ENCODE measurements at regions not wholly inside any gene's neighbourhood (a gene's known extent, or its start where the extent isn't known, plus 50 kb on each side); places are given as distances from the start of the nearest gene placed in this dataset.
"Not testable (repeated sequence)": the region's sequence is repeated elsewhere in the genome, so short reads cannot be mapped to it uniquely, and the experiment has no call there.

DNA sequence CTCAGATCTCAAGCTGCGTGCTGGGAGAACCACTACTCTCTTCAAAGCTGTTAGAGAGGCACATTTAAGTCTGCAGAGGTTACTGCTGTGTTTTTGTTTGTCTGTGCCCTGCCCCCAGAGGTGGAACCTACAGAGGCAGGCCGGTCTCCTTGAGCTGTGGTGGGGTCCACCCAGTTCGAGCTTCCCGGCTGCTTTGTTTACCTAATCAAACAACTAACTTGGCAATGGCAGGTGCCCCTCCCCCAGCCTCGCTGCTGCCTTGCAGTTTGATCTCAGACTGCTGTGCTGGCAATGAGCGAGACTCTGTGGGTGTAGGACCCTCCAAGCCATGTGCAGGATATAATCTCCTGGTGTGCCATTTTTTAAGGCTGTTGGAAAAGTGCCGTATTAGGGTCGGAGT lies 442.4 kb downstream of the TMEM232 start:
- not testable (repeated sequence) for DNase-seq (ENCODE audit: low read depth, low spot score); H3K36me3 ChIP-seq (ENCODE audit: control insufficient read depth, insufficient read depth, low read length); H3K27me3 ChIP-seq (ENCODE audit: control insufficient read depth, insufficient read depth, low read length); H3K9me3 ChIP-seq (ENCODE audit: control insufficient read depth, insufficient read depth, low read length); H3K27ac ChIP-seq (ENCODE audit: low read length); H3K4me3 ChIP-seq (ENCODE audit: low read length); H3K4me1 ChIP-seq (ENCODE audit: control insufficient read depth, insufficient read depth, low read length)
- WGBS (ENCODE audit: insufficient coverage, insufficient read length): no CpG with 5 or more reads among the region's 8 CpGs

DNA sequence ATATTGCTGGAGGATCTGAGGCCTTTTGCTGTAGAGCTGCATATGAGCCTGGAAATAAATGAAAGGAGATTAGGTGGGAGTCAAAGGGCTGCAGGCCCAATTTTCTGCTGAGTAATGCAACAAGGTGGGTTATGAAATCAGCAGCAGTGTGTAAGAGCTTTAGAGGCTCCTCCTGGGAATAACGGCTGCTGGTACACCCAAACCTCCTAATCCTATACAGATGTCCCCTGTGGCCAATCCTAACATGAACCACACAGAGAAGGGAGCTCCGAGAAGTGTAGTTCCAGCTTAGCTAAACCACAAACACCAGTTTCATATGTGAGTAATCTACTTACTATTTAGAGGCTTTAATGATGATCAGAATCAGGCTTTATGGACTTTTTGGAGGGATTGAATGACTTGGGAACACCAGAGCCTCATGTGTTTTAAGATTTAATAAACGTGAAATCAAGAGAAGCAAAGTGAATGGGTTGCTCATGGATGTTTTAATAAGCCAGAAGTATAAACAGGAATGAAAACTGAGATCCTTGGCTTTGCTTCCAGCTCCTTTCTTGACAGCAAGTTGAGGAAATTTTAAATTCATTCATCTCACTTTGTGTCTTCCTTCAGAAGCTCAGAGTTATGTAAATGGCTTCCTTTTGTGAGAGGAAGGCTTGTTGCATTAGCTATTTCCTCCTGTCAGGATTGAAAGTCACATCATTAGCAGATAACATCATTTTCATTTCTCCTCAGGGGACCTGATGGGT lies 437.5 kb downstream of the TMEM232 start:
- Histone ChIP-seq H3K36me3 (ENCODE audit: control insufficient read depth, insufficient read depth, low read length) (no peaks in the 10 kb centered on the region), H3K9me3 (ENCODE audit: control insufficient read depth, insufficient read depth, low read length) (no peaks in the 10 kb centered on the region; the same call in 1 of the 2 replicates), H3K27me3 (ENCODE audit: control insufficient read depth, insufficient read depth, low read length) (no peaks in the 10 kb centered on the region), H3K4me1 (ENCODE audit: control insufficient read depth, insufficient read depth, low read length) (no peaks in the 10 kb centered on the region), H3K27ac (ENCODE audit: low read length) (no peak overlapping the region), H3K4me3 (ENCODE audit: low read length) (no peak overlapping the region)
- WGBS (ENCODE audit: insufficient coverage, insufficient read length): no CpG with 5 or more reads among the region's 3 CpGs
- no peak for DNase-seq (ENCODE audit: low read depth, low spot score)

DNA sequence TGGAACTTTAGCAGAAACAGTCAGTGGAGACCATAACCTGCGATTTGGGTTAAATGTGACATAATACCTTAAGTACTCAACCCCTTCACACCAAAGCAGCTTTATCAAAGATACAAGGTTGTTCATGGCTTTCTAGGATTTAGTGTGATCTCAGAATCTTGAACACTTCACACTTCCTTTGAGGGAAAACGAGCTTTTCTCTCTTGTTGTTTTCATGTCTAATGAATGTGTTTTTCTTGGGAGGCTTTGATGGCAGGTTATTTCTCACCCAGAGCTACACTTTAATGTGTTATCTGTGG lies 437.0 kb downstream of the TMEM232 start:
- DNase-seq (ENCODE audit: low read depth, low spot score): no peak
- Histone ChIP-seq H3K9me3 (ENCODE audit: control insufficient read depth, insufficient read depth, low read length) (no peaks in the 10 kb centered on the region; the same call in 1 of the 2 replicates), H3K4me3 (ENCODE audit: low read length) (no peak overlapping the region), H3K27ac (ENCODE audit: low read length) (no peak overlapping the region), H3K4me1 (ENCODE audit: control insufficient read depth, insufficient read depth, low read length) (no peaks in the 10 kb centered on the region), H3K36me3 (ENCODE audit: control insufficient read depth, insufficient read depth, low read length) (no peaks in the 10 kb centered on the region), H3K27me3 (ENCODE audit: control insufficient read depth, insufficient read depth, low read length) (no peaks in the 10 kb centered on the region)
- no CpG with 5 or more reads among the region's 2 CpGs for WGBS (ENCODE audit: insufficient coverage, insufficient read length)

DNA sequence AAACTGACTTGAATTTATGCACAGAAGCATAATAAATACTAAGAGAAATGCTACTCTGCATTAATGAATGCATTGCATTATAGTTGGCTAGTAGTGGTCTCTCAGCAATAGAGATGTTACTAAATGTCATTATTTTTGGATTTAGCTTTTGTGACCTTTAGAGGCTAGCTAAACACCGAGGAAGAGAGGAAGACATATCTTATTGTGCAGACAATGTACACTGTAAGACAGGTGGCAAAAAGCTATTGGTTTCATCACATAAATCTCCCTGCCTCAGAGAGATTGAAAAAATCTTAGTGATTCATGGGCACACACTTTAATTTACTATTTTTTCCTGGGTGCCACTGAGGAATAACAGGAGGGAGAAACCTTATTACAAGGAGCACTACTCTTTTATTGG lies 435.9 kb downstream of the TMEM232 start:
- Histone ChIP-seq H3K9me3 (ENCODE audit: control insufficient read depth, insufficient read depth, low read length) (no peaks in the 10 kb centered on the region), H3K27ac (ENCODE audit: low read length) (no peak overlapping the region), H3K4me3 (ENCODE audit: low read length) (no peak overlapping the region), H3K36me3 (ENCODE audit: control insufficient read depth, insufficient read depth, low read length) (no peaks in the 10 kb centered on the region), H3K4me1 (ENCODE audit: control insufficient read depth, insufficient read depth, low read length) (no peaks in the 10 kb centered on the region), H3K27me3 (ENCODE audit: control insufficient read depth, insufficient read depth, low read length) (no peaks in the 10 kb centered on the region)
- DNase-seq (ENCODE audit: low read depth, low spot score): no peak
- no CpG with 5 or more reads among the region's 1 CpG for whole genome bisulfite sequencing (ENCODE audit: insufficient coverage, insufficient read length)

DNA sequence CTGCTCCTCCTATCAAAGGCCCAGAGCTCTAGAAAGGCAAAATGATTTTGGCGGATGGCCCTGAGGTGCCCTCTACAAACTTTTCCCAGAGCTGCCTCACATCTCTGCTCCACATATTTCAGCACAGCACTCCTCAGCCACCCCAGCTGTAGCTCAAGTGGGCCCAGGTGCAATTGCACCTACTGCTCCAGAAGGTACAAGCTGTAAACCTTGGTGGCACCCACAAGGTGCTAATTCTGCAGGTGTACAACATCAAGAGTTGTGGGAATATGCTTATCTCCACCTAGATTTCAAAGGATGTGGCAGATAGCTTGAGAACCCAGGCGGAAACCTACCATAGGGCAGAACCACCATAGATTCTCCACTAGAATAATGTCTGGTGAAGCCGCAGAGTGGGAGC lies 432.2 kb downstream of the TMEM232 start:
- no peaks in the 10 kb centered on the region for H3K9me3 ChIP-seq (ENCODE audit: control insufficient read depth, insufficient read depth, low read length)
- no CpG with 5 or more reads among the region's 3 CpGs for WGBS (ENCODE audit: insufficient coverage, insufficient read length)
- no peaks in the 10 kb centered on the region for H3K4me1 ChIP-seq (ENCODE audit: control insufficient read depth, insufficient read depth, low read length)
- H3K27me3 ChIP-seq (ENCODE audit: control insufficient read depth, insufficient read depth, low read length): no peaks in the 10 kb centered on the region
- H3K27ac ChIP-seq (ENCODE audit: low read length): no peak overlapping the region
- no peak overlapping the region for H3K4me3 ChIP-seq (ENCODE audit: low read length)
- H3K36me3 ChIP-seq (ENCODE audit: control insufficient read depth, insufficient read depth, low read length): no peaks in the 10 kb centered on the region
- no peak for DNase-seq (ENCODE audit: low read depth, low spot score)

DNA sequence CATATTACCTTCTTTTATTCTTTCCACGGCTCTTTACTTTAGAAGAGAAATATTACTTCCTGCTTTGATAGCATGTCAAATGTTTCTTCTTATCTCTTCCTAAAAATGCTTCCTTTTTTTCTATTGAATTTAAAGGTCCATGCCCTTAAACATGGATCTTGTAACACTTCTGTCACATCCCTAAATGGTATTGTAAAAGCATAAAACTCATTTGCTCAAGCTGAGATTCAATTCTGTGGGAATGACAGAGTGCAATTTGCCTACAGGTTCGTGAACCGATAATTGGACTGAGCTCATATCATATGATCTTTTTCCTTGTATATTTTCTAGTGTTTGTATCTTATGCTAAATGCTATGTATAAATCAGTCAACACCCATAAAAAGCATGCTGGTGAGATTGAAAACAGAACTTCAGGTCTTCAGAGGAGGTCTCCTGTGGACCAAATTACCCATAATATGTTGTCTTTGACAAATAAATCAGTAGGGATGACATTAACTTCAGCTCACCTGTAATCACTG lies 429.3 kb downstream of the TMEM232 start:
- Histone ChIP-seq H3K36me3 (ENCODE audit: control insufficient read depth, insufficient read depth, low read length) (no peaks in the 10 kb centered on the region), H3K9me3 (ENCODE audit: control insufficient read depth, insufficient read depth, low read length) (no peaks in the 10 kb centered on the region), H3K4me1 (ENCODE audit: control insufficient read depth, insufficient read depth, low read length) (no peaks in the 10 kb centered on the region), H3K27me3 (ENCODE audit: control insufficient read depth, insufficient read depth, low read length) (no peaks in the 10 kb centered on the region), H3K27ac (ENCODE audit: low read length) (no peak overlapping the region), H3K4me3 (ENCODE audit: low read length) (no peak overlapping the region)
- no CpG with 5 or more reads among the region's 3 CpGs for WGBS (ENCODE audit: insufficient coverage, insufficient read length)
- no peak for DNase-seq (ENCODE audit: low read depth, low spot score)

DNA sequence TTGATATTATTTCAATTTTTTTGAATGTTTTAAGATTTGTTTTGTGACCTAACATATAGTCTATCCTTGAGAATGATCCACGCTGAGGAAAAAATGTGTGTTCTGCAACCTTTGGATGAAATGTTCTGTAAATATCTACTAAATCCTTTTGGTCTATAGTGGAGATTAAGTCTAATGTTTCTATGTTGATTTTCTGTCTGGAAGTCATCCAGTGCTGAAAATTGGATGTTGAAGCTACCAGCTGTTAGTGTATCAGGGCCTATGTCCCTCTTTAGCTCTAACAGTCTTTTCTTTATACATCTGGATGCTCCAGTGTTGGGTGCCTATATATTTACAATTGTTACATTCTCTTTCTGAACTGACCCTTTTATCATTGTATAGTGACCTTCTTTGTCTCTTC lies 422.3 kb downstream of the TMEM232 start:
- Histone ChIP-seq H3K9me3 (ENCODE audit: control insufficient read depth, insufficient read depth, low read length) (no peaks in the 10 kb centered on the region), H3K4me3 (ENCODE audit: low read length) (no peak overlapping the region), H3K27ac (ENCODE audit: low read length) (no peak overlapping the region), H3K4me1 (ENCODE audit: control insufficient read depth, insufficient read depth, low read length) (no peaks in the 10 kb centered on the region), H3K36me3 (ENCODE audit: control insufficient read depth, insufficient read depth, low read length) (no peaks in the 10 kb centered on the region), H3K27me3 (ENCODE audit: control insufficient read depth, insufficient read depth, low read length) (no peaks in the 10 kb centered on the region)
- no CpG with 5 or more reads among the region's 1 CpG for WGBS (ENCODE audit: insufficient coverage, insufficient read length)
- no peak for DNase-seq (ENCODE audit: low read depth, low spot score)

DNA sequence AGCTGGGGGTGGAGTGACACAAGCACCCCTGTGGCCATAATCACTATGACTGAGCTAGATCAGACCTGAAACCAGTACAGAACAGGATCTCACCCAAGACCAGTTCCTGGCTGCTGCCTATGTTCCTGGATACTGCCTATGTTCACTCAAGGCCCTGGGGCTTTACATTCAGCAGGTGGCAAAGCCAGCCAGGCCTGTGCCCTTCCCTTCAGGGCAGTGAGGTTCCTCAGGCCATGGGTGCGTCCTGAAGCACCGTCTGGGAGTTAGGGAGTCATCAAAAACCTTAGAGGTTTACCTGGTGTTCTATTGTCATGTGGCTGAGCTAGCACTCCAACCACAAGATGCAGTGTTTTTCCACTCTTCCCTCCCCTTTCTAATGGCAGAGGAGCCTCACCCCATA lies 419.8 kb downstream of the TMEM232 start:
- no CpG with 5 or more reads among the region's 2 CpGs for WGBS (ENCODE audit: insufficient coverage, insufficient read length)

DNA sequence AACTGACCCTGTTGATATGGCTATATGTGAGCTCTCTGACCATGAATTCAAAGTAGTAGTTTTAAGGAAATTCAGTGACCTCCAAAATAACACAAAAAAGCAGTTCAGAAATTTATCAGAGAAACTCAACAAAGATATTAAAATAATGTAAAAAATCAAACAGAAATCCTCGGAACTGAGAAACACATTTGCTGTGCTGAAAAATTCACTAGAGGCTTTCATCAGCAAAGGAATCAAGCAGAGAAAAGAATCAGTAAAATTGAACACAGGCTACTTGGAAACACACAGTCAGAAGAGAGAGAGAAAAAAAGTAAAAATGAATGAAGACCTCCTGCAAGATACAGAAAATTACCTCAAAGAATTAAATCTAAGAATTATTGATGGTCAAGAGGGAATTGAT lies 417.2 kb downstream of the TMEM232 start:
- Histone ChIP-seq H3K9me3 (ENCODE audit: control insufficient read depth, insufficient read depth, low read length) (no peaks in the 10 kb centered on the region), H3K27me3 (ENCODE audit: control insufficient read depth, insufficient read depth, low read length) (no peaks in the 10 kb centered on the region), H3K4me1 (ENCODE audit: control insufficient read depth, insufficient read depth, low read length) (no peaks in the 10 kb centered on the region), H3K27ac (ENCODE audit: low read length) (no peak overlapping the region), H3K4me3 (ENCODE audit: low read length) (no peak overlapping the region), H3K36me3 (ENCODE audit: control insufficient read depth, insufficient read depth, low read length) (no peaks in the 10 kb centered on the region)
- no peak for DNase-seq (ENCODE audit: low read depth, low spot score)
- WGBS (ENCODE audit: insufficient coverage, insufficient read length): no CpG with 5 or more reads among the region's 1 CpG

More for the DNA sequence above, 419.8 kb downstream of the TMEM232 start:
- H3K9me3 ChIP-seq (ENCODE audit: control insufficient read depth, insufficient read depth, low read length): no peaks in the 10 kb centered on the region
- H3K36me3 ChIP-seq (ENCODE audit: control insufficient read depth, insufficient read depth, low read length): no peaks in the 10 kb centered on the region
- no peaks in the 10 kb centered on the region for H3K4me1 ChIP-seq (ENCODE audit: control insufficient read depth, insufficient read depth, low read length)
- DNase-seq (ENCODE audit: low read depth, low spot score): no peak
- no peak overlapping the region for H3K27ac ChIP-seq (ENCODE audit: low read length)
- no peaks in the 10 kb centered on the region for H3K27me3 ChIP-seq (ENCODE audit: control insufficient read depth, insufficient read depth, low read length)
- H3K4me3 ChIP-seq (ENCODE audit: low read length): no peak overlapping the region

DNA sequence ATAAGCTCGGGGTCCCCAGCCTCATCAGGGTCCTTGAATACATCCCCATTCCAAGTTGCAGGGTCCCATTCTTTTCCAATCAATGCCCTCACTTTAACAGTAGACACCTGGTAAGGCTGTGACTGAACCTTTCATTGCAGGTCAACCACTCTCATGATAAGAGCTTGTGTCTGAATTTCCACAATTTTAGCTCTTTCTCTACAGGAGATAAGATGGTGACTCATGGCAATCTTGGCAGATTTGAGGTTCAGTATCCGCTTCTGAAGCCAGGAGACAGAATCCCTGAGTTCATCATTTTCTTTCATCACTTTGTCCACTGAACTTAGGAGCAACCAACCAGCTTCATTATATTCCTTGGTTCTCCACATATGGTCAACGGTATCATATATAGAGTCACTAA lies 409.9 kb downstream of the TMEM232 start:
- not testable (repeated sequence) for H3K36me3 ChIP-seq (ENCODE audit: control insufficient read depth, insufficient read depth, low read length); H3K4me1 ChIP-seq (ENCODE audit: control insufficient read depth, insufficient read depth, low read length); H3K27me3 ChIP-seq (ENCODE audit: control insufficient read depth, insufficient read depth, low read length); DNase-seq (ENCODE audit: low read depth, low spot score); H3K9me3 ChIP-seq (ENCODE audit: control insufficient read depth, insufficient read depth, low read length); H3K27ac ChIP-seq (ENCODE audit: low read length); H3K4me3 ChIP-seq (ENCODE audit: low read length)
- WGBS (ENCODE audit: insufficient coverage, insufficient read length): no CpG with 5 or more reads among the region's 3 CpGs

DNA sequence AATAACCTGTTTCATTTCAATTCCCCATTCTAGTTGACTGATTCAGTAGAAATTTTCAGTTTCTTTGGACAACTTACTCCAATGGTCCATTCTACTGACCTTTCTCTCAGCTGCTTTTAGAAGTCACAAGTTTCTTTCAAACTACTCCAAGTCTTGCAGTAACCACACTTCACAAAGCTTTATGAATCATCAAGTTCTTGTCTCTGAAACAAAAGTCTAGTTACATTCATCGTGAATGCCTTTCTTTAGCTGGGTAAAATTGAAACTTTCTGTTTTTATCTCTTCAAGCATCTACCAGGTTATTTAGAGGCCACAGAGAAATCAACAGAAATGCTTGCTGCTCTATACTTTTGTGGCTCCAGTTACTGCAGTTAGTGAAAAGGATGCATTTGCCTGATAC lies 405.4 kb downstream of the TMEM232 start:
- DNase-seq (ENCODE audit: low read depth, low spot score): no peak
- no CpG with 5 or more reads among the region's 1 CpG for WGBS (ENCODE audit: insufficient coverage, insufficient read length)
- H3K4me3 ChIP-seq (ENCODE audit: low read length): no peak overlapping the region
- no peak overlapping the region for H3K27ac ChIP-seq (ENCODE audit: low read length)
- H3K27me3 ChIP-seq (ENCODE audit: control insufficient read depth, insufficient read depth, low read length): no peaks in the 10 kb centered on the region
- no peaks in the 10 kb centered on the region for H3K36me3 ChIP-seq (ENCODE audit: control insufficient read depth, insufficient read depth, low read length)
- no peaks in the 10 kb centered on the region for H3K9me3 ChIP-seq (ENCODE audit: control insufficient read depth, insufficient read depth, low read length)
- H3K4me1 ChIP-seq (ENCODE audit: control insufficient read depth, insufficient read depth, low read length): no peaks in the 10 kb centered on the region
